GM13976 (cell line): ENCODE measurements at regions not wholly inside any gene's neighbourhood (a gene's known extent, or its start where the extent isn't known, plus 50 kb on each side); places are given as distances from the start of the nearest gene placed in this dataset.
"Not testable (repeated sequence)": the region's sequence is repeated elsewhere in the genome, so short reads cannot be mapped to it uniquely, and the experiment has no call there.

Experiments used
- DNase-seq: peaks from one replicate; pipeline ENCODE4 v3.0.0; 2012; ENCODE audit warnings: low spot score
- in situ Hi-C: fragments of 300-500 bp; cut with MboI; formaldehyde crosslinking; loops from one replicate; pipeline ENCODE4 v1.12.0; 2022; ENCODE audit warnings: low sequenced_read_pairs, mixed read lengths, inconsistent platforms; ENCODE audit not compliant: unreplicated experiment
- TF ChIP-seq, protein P1 (sequence below): IDR thresholded peaks from 2 replicates; pipeline ENCODE4 v1.5.1; 2012; ENCODE audit warnings: borderline replicate concordance, mild to moderate bottlenecking; ENCODE audit not compliant: insufficient read depth; ENCODE audit errors: extremely low read depth, missing control alignments, control extremely low read depth

DNA sequence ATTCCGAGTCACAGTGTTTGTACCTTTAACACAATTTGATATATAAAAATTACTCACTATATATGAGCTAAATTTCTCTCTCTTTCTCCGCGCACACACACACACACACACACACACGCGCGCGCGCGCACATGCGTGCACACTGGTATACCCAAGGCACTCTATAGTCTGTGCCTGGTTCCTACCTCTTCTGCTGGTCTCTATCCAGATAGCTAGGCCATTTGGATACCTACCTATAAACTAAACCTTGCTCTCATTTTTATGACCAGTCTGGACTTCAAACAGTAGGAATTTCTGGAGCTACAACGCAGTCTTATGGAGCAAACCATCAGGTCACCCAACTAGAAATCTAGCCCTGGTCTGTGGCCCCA is 97.1 kb upstream of the MAGI3 start:
- in situ Hi-C loops, result no loop called here
- TF ChIP-seq, protein P1, sequence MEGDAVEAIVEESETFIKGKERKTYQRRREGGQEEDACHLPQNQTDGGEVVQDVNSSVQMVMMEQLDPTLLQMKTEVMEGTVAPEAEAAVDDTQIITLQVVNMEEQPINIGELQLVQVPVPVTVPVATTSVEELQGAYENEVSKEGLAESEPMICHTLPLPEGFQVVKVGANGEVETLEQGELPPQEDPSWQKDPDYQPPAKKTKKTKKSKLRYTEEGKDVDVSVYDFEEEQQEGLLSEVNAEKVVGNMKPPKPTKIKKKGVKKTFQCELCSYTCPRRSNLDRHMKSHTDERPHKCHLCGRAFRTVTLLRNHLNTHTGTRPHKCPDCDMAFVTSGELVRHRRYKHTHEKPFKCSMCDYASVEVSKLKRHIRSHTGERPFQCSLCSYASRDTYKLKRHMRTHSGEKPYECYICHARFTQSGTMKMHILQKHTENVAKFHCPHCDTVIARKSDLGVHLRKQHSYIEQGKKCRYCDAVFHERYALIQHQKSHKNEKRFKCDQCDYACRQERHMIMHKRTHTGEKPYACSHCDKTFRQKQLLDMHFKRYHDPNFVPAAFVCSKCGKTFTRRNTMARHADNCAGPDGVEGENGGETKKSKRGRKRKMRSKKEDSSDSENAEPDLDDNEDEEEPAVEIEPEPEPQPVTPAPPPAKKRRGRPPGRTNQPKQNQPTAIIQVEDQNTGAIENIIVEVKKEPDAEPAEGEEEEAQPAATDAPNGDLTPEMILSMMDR, result no peak
- no peak for DNase-seq

DNA sequence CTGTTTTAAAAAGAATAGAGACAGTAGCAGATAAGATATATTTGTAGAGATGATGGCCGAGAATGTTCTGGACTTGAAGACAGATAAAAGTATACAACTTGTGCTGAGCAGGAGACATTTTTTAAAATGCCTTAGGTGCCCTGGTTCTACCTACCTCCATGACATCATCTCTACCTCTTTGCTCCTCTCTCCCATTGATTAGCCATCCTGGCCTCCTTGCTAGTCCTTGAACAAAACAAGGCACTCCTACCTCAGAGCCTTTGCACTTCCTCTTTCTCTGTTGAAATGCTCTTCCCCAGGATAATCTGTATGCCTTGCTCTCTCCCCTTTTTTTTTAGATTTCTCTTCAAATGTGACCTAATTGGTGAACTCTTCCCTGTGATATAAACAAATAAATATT is 92.6 kb upstream of the MAGI3 start:
- no peak for DNase-seq
- TF ChIP-seq, protein P1, result no peak
- in situ Hi-C loops, result no loop called here

DNA sequence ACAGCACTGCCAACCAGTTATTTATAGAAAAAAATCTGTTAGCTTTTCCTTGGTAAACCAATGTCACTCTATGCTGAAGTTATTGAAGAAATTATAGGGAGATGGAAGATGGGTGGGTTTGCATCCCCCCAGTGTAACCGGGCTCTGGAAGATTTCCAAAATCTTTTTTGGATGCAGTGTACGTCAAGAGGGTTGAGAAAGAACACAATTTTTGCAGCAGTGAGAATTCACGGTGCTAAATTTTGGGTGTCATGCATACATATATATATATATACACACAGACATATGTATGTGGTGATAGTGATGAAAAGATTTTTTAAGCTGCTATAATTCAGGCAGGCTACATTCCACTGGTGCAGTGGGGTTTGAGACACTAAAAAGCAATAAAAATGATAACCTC is 91.4 kb upstream of the MAGI3 start:
- DNase-seq, result no peak
- in situ Hi-C loops, result no loop called here
- TF ChIP-seq, protein P1, result no peak

DNA sequence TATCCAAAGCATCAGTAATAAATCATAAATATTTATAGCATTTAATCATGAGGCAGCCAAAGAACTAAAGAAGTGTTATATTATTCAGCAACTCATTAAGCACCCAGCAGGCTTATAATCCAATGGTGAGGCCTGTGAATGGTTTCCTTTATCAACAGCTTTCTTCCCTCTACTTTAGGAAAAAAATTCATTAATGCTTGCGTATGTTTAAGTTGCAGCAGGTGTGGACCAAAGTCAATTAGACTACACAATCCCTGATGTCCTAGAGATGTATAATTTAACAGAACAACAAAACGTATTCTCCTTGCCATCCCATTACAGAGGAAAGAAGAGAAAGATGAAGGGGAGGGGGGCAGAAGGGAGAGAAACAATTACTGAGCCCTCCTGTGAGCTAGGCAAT is 87.7 kb upstream of the MAGI3 start:
- TF ChIP-seq, protein P1, result no peak
- DNase-seq, result no peak
- in situ Hi-C loops, result no loop called here

DNA sequence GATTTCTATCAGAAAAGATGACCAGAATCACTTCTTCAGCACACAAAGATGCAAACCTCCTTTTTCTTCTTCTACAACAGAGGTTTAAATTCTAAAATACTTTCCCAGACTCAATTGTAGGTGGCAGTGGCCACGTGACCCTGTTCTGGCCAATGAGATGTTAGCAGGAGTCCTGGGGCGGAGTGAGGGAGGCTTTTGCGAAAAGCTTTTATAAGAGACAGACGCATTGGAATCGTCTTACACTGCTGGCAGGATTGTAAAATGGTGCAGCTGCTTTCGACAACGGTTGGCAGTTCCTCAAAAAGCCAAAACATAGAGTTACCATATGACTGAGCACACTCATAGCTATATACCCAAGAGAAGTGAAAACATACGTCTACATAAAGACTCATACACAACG is 87.0 kb upstream of the MAGI3 start:
- TF ChIP-seq, protein P1, result no peak
- DNase-seq, result no peak
- in situ Hi-C loops, result no loop called here

DNA sequence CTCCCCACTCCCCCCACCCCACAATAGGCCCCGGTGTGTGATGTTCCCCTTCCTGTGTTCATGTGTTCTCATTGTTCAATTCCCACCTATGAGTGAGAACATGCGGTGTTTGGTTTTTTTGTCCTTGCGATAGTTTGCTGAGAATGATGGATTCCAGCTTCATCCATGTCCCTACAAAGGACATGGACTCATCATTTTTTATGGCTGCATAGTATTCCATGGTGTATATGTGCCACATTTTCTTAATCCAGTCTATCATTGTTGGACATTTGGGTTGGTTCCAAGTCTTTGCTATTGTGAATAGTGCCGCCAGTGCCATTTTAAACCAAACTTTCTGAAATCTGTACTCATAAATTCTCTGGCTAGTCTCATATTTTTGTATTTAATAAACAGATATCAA is 85.3 kb upstream of the MAGI3 start:
- in situ Hi-C loops, DNase-seq: not testable (repeated sequence)

DNA sequence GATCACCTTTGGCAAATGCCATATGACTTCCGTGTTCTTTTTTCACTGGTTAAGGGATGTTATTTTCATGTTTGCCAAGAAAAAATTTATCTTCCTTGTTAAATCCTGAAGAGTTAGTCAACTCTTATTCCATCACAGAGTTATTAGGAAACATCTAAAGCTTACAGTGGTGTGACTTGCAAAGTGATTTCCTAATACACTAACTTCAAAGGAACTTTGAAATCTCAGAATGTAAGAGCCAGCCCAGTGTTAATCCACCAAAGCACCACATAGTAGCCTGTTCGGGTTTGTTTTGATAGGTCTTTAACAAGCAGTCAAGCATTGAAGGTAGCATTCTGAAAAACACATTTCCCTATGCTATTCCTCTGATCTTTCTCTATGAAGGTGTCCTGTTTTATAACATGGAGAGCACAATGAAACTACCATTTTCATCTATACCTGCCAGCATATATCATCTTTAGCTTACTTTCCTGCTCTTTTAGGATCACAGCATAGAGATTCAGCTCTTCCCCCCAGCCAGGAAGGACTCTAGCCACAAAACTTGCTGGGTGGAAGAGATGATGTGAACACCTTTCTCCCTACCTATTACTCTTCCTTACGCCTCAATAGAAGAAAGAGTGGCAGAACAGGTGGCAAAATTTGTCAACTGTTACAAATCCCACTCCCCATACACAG is 82.4 kb upstream of the MAGI3 start:
- in situ Hi-C loops, result no loop called here
- DNase-seq, result no peak
- TF ChIP-seq, protein P1, result no peak

DNA sequence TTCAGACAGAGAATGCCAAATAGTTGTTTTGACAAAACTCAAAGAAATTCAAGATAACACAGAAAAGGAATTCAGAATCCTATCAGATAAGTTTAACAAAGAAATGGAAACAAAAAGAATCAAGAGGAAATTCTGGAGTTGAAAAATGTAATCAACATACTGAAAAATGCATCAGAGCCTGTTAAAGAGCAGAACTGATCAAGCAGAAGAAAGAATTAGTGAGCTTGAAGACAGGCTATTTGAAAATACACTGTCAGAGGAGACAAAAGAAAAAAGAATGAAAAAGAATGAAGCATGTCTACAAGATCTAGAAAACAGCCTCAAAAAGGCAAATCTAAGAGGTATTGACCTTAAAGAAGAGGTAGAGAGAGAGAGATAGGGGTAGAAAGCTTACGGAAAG is 77.7 kb upstream of the MAGI3 start:
- in situ Hi-C loops, DNase-seq: not testable (repeated sequence)
